Fibroblast of villous mesenchyme (primary cell): ENCODE measurements at regions not wholly inside any gene's neighbourhood (a gene's known extent, or its start where the extent isn't known, plus 50 kb on each side); places are given as distances from the start of the nearest gene placed in this dataset. TPM values are rescaled to one million over a fixed set of nuclear protein-coding genes. Genes with fewer than 3 reads are reported as not detected.
A peak's percentile ranks its signal among the peaks of the same experiment; 100 is the strongest.

Experiments used
- DNase-seq: peaks from one replicate; pipeline ENCODE4 v3.0.0-alpha.2; 2010; ENCODE audit warnings: low read depth
- H3K4me3 ChIP-seq: 2 replicates; pipeline ENCODE4 v1.5.1; 2011; ENCODE audit warnings: low read depth, mild to moderate bottlenecking, low read length
- small RNA-seq: library from RNA; depleted of rRNA; stranded (forward); fragments of <200 nt; gene quantifications from one replicate; pipeline ENCODE3, GENCODE V24; 2012
- TF ChIP-seq, protein P1 (sequence below): IDR thresholded peaks from 2 replicates; pipeline ENCODE4 v1.5.1; 2012; ENCODE audit warnings: low read depth, mild to moderate bottlenecking, low read length; ENCODE audit not compliant: insufficient read depth

DNA sequence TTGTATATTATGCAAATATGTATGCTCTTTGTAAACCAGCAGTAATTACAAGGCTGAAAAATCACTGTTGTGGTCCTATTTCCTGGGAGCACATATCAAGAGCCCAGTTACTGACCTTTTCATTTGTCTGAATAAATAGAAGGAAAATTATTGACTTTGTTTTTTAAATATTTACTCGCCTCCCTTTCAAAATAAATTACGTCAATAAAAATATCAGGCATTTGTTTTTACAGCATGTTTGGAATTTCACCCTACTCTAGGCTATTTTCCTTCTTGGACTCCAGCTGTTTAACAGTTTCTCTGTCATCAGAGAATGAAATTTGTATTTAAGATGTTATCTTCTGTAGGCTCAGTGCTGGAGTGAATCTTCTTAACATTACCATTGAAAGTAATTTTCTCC lies 59.9 kb upstream of the LRATD1 start:
- no peak overlapping the region for H3K4me3 ChIP-seq
- peak; percentile 26 for DNase-seq
- TF ChIP-seq, protein P1, sequence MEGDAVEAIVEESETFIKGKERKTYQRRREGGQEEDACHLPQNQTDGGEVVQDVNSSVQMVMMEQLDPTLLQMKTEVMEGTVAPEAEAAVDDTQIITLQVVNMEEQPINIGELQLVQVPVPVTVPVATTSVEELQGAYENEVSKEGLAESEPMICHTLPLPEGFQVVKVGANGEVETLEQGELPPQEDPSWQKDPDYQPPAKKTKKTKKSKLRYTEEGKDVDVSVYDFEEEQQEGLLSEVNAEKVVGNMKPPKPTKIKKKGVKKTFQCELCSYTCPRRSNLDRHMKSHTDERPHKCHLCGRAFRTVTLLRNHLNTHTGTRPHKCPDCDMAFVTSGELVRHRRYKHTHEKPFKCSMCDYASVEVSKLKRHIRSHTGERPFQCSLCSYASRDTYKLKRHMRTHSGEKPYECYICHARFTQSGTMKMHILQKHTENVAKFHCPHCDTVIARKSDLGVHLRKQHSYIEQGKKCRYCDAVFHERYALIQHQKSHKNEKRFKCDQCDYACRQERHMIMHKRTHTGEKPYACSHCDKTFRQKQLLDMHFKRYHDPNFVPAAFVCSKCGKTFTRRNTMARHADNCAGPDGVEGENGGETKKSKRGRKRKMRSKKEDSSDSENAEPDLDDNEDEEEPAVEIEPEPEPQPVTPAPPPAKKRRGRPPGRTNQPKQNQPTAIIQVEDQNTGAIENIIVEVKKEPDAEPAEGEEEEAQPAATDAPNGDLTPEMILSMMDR: no peak

DNA sequence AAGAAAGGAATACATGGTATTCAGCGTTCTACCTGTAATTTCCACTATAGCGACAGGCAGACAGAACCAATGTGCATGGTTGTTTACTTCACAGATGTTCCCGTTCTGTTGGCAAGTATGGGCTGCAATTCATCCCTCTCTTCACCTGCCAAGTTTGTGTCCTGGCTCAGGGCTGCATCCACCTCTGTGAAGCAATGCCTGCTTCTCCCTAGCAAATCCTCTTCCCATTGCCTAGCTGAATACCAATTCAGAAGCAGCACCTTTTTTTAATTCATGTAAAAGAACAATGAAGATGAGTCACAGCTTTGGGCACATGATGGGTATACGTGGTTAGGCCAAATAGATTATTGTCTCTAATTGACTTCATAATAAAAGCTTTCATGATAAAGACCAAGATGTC lies 54.7 kb upstream of the LRATD1 start:
- no peak for DNase-seq
- TF ChIP-seq, protein P1: no peak
- no peak overlapping the region for H3K4me3 ChIP-seq

Small RNAs in the stretch of these regions (small RNA-seq; reads per million reads assigned to genes)
- gene RF00017 (not detected), gene RNU6-1288P (not detected)
